GM21786 (cell line): ENCODE measurements at regions not wholly inside any gene's neighbourhood (a gene's known extent, or its start where the extent isn't known, plus 50 kb on each side); places are given as distances from the start of the nearest gene placed in this dataset.
"Not testable (repeated sequence)": the region's sequence is repeated elsewhere in the genome, so short reads cannot be mapped to it uniquely, and the experiment has no call there.

ENCODE experiments used
- ATAC-seq: cut with Tn5 transposase; IDR thresholded peaks from one replicate; pipeline ENCODE4 v1.9.1; 2021; ENCODE audit not compliant: unreplicated experiment

DNA sequence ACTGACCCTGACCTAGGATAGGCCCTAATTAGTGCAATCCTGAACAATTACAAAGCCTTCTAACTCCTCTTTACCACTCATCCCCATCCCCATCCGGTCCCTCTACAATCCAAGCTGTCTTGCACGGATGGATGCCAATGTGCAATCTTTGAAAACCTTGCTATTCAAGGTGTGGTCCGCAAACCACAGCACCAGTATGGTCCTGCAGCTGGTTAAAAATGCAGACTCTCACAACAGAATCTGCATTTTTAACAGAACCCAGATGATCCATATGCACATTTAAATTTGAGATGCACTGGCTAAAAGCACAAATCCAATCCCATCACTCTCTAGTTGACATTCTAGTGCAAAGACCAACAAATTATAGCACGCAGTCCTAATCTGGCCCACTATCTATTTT is 230.6 kb upstream of the KRR1 start:
- ATAC-seq: no peak

DNA sequence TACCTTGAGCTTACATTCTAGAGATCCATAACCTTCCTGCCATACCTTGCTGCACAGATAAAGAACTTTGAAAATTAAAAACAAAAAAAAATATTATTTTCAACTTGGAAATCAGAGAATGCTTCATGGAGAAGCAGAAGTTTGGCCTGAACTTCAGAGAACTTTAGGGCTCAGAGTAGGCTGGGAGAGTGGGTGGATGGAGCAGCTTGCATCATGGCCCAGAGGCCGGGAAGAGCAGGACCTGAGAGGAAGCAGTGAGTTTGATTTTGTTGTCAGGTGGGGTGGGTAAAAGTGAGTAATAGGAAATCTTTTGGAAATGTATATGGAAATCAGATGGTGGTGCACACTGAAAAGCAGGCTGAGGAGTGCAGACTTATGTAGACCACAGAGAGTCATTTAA is 228.5 kb upstream of the KRR1 start:
- no peak for ATAC-seq

DNA sequence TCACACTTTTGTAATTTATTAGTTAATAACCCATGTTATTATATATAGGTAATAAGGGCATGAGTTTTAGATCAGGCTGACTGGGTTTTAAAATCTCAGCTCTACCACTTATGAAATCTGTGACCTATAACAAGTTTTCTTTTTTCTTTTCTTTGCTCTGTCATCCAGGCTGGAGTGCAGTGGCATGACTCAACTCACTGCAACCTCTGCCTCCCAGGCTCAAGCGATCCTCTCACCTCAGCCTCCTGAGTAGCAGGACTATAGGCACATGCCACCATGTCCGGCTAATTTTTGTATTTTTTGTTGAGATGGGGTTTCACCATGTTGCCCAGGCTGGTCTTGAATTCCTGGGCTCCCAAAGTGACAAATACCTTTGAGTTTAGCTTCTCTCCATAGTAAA is 227.7 kb upstream of the KRR1 start:
- not testable (repeated sequence) for ATAC-seq

DNA sequence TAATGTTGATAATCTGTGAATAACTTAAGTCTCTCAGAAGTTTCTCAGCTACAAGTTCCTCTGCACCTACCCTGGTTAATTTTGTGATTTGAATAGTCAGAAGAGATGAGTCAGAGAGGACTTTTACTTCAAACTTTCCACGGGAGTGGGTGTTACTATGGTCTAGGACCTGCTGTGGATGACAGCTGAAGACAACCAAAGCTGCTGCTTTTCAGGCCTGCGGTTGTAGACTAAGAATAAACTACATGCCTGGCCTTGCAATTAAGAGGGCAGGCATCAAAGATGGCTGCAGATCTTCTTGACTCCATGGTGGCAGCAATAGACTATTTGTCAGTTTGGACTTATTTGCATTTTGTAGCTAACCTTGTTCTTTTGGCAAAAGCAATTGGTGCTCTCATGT is 227.1 kb upstream of the KRR1 start:
- peak; percentile 90 for ATAC-seq

DNA sequence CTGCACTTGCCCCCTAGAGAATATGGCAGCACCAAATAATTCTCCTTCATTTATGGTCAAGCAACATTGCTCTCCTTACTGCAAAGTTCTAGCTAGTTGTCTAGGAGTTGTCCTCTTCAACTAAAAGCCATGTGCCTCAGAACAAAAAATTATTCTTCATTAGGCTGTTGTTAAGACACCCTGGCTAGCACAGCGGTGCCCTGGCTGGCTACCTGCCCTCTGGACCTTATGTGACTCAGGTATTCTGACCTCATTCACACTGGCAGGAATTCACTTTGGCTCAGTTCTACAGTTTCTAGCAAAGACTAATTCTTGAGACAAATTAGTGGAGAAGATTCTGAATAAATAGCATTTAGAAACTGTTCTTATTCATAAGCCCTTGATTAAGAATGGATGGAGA is 224.4 kb upstream of the KRR1 start:
- no peak for ATAC-seq

DNA sequence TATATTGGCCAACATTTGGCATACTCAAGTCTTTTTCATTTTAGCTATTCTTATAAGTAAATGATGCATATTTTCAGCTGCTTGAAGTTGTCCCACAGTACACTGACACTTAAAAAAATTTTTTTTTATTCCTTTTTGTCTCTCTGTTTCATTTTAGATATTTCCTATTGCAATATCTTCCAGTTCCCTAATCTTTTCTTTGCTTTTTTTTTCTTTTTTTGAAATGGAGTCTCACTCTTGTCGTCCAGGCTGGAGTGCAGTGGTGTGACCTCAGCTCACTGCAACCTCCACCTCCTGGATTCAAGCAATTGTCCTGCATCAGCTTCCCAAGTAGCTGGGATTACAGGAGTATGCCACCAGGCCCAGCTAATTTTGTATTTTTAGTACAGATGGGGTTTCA is 217.4 kb upstream of the KRR1 start:
- no peak for ATAC-seq

DNA sequence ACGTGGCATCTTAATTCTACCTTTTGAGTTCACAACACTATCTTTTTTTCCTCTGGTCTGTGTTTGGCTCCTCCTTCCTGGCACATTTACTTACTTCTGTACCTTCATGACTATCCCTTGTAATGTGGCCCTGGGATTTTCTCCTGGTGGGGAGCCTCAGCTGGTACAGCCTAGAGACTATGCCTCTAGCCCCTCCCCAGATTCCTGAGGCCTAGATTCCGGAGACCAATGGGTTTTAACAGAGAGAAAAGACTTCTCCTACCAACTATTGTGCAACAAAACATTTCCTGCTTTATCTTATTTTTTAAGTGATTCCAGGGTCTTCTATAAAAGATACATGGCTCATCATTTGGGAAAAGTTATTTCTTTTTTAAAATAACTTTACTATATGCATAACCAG is 216.2 kb upstream of the KRR1 start:
- ATAC-seq: no peak

DNA sequence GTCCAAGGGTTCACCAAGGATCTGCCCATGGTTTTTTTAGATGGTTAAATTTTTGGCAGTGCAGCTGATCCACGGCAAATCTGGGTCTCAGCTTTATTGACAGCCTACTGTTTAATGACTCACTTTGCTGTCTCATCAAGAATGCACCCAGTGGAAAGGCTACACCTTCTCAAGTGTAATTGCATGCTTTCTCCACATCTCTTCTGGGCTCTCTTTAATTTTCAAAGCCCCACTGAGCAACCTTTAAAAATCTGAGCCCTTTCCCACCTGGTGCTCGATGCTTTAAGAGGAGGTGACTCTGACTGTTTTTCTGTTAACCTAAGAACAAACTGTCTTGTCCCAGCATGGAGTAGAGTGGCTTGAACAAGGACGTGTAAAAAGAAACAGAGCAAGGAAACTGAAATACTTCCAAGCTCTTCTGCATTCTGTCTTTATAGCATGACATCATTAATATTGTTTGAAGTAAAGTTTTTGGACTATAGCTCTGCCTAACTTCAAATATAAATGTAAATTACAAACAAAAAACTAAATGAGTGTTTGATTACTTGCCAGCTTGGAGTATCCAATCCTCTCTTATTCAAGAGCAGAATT is 214.2 kb upstream of the KRR1 start:
- no peak for ATAC-seq

DNA sequence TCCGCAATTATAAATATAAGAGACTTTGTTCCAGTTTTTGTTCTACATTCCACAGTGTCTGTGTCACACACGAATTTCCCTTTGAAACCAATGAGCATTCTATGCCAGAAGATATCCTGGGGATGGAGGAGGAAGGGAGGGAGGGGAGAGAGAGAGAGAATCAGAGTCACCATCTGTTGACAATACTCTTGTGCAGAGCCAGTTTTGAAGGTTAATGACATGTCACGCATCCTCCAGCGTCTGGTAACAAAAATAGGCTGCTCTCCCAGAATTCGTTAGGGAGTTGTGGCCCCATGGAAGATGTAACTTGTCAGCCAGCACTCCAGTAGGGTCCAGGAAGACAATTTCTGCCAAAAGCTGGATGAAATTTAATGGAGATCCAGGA is 213.5 kb upstream of the KRR1 start:
- no peak for ATAC-seq

DNA sequence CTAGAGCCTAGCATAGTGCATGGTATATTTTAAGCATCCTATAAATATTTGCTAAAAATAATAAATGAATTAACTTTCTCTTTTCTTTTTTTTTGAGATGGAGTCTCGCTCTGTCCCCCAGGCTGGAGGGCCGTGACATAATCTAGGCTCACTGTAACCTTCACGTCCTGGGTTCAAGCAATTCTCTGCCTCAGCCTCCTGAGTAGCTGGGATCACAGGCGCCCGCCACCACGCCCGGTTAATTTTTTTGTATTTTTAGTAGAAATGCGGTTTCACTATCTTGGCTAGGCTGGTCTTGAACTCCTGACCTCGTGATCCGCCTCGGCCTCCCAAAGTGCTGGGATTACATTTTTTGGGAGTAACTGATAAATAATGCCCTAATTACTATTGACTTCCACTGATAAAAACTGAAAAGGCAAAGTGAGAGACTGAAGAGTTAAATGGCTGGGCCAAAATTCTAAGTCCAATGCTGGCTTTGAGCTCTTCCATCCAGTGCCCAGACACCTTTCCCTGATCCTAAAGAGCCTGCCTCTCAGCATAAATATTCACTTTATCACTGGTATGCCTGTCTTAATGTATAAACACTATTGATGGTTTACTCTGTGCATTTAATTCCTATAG is 213.0 kb upstream of the KRR1 start:
- no peak for ATAC-seq

DNA sequence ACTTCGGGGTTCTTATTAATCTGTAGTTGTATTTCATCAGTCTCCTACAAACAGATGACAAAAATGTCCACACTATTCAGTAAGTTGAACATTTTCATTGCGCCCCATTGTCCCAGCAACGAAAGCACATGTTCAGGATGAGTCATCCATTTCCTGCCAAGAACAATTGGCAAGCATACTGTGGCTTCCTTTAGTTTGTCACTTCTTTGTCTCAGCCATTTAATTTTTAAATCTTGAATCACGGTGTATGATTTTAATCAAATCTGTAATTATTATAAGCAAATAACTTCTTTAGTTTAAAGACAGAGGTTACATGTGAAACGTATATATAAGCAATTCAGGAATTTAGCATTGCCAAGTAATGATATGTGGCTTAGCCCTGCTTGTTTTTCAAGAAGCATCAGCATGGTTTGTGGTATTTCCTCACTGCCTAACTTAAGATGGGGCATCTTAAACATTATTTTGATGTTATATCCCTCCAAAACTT is 211.3 kb upstream of the KRR1 start:
- peak; percentile 86 for ATAC-seq

DNA sequence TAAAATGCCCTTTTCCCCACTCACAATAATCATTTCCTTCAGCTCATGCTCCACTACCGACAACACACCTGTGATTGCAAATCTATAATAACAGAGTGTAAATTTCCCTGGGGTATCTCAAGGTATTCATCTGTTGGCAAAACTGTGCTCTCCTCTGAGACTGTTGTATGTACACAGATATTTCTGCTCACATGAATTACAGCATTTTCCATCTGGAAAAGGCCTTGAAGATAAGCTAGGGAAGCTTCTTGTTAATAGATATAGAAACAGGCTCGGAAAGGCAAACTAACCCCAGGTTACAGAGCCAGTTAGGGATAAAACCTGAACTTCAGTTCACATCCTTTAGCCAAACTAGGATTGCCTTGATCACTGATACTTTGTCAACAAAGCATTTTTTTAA is 210.4 kb upstream of the KRR1 start:
- no peak for ATAC-seq

DNA sequence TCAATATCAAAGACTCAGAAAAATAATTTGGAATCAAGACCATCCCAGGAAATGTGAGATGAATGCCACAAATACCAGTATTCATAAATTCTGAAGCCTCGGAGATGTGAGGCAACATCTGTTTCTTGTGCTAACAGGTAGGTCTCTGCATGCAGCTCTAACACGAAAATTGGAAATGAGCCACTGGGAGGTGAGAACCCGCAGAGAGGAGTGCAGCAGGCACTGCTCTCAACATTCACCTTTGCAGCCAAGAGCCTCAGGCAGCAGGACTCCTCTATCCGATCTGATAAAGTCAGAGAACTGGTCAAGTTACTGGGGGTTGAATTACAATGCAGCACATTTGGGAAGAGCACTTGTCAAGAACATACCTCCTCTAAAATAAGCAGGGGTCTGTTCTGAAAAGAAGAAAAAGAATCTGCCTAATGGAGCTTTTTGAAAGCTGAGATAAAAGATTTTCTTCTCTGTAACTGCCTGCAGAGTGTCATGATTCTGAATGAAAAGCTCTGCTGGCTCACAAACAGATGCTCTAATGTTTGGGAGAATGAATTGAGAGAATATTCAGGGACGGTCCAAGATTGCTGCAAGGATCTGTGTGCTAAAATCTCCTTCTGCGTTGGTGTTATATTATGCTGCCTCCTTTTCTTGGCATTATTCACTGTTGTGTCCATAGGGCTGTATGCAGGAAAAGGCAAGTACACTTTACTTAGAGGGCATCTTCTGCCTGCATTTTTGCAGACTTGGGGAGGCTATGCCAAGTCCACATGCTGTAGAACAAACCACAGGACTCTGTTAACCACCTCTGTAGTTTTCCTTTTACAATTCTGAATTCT is 209.6 kb upstream of the KRR1 start:
- ATAC-seq: no peak

DNA sequence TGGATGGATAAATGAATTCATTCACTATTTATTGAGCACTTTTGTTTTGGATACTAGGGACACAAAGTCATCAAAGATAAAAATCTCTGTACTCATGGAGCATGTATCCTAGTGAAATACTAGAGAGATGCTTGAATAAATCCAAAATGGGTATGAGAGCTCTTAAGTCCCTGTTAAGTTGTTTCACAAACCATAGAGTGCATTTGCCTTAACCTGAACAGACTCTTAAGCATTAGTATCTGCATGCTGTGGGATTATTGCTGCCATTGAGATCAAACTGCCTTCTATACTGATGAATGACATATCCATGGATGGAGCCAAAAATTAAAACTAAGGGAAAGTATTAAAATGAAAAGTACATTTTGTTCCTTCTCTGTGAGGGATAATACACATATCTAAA is 206.5 kb upstream of the KRR1 start:
- no peak for ATAC-seq

DNA sequence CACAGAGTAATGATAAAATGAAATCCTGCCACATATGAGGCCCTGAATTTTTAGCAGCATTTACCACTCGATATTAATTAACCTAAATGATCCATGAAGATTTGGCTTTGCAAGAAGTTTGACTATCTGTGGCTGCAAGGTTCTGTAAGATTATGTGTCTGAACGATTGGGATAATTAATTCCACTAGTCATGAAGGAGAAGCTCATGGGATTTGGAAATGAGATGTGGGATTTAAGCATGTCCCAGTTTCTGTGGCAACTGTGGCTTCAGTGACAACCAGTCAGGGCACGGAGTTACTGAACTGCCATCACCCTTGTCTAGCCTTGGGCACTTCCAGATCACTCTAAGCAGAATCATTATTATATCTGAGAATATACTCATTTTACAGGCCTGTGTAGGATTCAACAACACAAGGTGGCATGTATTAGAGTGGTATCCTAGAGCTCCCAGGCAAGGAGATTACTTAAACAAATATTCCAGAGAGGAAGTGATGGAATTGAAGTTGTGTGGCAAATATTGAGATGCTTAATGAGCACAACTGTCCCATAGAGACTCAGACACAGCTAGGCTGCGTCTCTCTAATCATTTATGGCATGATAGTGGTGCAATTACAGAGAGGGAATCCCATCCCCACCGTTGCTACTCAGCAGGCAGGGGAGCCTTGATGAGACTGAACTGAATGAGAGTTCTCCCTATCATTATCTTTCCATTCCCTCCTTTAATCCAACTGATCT is 205.0 kb upstream of the KRR1 start:
- ATAC-seq: no peak

DNA sequence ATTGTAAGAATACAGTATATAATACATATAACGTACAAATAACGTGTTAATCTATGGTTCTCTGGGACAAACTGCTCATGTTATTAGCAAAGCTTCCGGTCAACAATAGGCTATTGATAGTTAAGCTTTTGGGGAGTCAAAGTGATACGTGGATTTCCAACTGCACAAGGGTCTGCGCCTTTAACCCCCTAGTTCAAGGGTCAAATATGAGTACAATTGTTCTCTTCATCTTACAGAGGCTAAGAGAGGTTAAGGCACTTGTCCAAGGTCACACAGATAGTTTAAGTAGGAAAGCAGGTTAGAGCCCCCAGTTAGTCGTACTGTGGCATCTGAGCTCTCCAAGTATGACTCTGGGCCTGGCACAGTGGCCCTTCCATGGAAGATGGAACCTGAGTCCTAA is 204.3 kb upstream of the KRR1 start:
- ATAC-seq: no peak

DNA sequence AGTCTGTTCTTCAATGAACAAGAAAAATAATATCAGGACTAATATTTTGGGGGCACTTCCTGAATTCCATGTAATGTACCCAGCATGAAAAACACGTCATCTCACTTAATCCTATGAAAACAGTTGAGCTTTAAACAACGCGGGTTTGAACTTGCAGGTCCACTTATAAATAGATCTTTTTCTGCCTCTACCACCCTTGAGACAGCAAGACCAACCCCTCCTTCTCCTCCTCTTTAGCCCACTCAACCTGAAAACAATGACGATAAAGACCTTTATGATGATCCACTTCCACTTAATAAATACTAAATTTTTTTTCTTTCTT is 203.9 kb upstream of the KRR1 start:
- ATAC-seq: no peak

DNA sequence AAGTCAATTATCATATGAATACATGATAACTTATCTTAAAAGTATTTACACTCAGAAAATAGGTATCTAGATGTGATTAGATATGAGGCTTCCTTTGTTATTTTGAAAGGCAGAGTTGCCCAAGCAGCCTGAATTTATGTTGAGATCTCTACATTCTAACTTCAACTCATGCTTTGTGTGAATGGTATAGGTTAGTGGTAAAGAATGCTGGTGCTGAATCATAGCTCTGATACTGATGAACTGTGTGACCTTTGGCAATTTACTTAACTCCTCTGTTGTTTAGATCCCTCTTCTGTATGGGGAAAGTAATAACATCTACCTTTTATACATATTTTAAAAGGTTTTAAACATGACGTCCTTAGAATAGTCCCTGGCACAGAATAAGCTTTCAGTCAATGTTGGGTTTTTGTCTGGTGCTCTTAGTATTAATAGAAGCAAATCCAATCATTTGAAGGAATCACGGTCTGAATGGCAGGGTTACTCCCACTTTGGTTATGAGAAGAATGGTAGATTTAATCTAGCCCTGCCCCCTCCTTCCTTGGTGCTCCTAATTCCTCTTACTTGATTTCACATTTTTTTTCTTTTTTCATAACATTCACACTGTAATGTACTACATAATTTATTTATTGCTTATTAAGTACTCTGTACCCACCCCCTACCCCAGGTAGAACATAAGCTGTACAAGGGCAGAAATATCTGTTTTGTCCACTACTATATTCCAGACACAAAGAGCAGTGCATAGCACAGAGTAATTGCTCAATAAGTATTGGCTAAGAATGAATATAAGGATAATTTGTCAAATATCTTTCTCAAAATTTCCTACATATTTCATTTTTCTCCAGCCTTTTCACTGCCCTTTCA is 203.3 kb upstream of the KRR1 start:
- ATAC-seq: no peak

DNA sequence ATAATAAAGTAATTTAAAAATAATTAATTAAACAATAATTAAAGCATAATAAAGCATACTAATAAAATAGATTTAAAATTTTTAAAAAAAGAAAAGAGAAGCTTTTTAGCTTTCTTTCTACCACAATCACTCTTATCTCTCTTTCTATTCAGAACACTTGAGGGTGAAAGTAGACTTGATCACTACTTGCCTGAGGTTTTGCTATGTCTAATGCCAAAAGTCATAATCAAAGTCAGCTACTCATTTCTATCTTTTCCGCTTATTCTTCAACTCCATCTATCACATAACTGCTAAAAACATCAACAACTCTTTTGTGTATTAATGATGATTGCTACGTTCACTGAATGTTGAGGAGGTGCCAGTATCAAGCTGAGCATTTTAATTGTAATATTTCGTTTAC is 202.0 kb upstream of the KRR1 start:
- no peak for ATAC-seq

DNA sequence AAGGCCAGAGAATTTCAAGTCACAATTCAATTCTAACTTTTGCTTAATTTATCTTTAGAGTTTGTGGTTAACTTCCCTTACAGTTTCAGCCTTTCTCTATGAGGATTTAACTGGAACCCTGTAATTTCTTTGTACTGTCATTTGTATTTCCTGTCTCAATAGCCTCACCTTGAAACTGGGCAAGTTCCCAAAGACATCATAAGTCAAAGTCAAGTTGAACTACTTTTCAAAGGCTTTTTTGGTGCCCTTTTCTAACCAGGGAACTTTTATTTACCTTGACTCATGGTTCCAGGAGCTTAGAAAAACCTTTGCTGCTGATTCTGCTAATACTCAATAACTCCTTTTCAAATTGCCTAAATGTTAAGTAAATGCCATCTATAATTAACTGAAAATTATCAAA is 200.8 kb upstream of the KRR1 start:
- ATAC-seq: no peak

DNA sequence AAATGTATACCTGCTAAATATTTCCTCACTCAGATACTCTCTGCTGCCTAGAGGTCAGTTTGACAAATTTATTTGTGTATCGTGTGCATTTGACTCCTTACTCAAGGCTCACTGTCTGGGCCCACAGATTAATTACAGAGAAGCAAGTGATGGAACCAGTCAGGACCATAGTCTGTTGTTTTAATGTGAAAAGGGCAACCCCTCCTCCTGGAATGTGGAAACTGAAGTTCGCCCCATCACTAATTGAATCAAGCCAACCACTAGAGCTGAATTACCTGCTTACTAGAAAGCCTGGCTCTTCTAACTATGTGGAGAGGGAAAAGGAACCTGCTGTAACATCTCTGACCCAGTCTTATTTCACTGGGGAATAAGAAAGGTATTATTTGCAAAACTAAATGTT is 199.9 kb upstream of the KRR1 start:
- ATAC-seq: no peak
